HG03354 (cell line): ENCODE measurements at regions not wholly inside any gene's neighbourhood (a gene's known extent, or its start where the extent isn't known, plus 50 kb on each side); places are given as distances from the start of the nearest gene placed in this dataset.
"Not testable (repeated sequence)": the region's sequence is repeated elsewhere in the genome, so short reads cannot be mapped to it uniquely, and the experiment has no call there.

Experiments
- ATAC-seq: cut with Tn5 transposase; IDR thresholded peaks from one replicate; pipeline ENCODE4 v1.9.1; 2021; ENCODE audit warnings: mild to moderate bottlenecking; ENCODE audit not compliant: unreplicated experiment, poor library complexity, severe bottlenecking

GRCh38 chr2:230593765-230594164 lies 118.9 kb upstream of the CAB39 start:
- no peak for ATAC-seq

DNA sequence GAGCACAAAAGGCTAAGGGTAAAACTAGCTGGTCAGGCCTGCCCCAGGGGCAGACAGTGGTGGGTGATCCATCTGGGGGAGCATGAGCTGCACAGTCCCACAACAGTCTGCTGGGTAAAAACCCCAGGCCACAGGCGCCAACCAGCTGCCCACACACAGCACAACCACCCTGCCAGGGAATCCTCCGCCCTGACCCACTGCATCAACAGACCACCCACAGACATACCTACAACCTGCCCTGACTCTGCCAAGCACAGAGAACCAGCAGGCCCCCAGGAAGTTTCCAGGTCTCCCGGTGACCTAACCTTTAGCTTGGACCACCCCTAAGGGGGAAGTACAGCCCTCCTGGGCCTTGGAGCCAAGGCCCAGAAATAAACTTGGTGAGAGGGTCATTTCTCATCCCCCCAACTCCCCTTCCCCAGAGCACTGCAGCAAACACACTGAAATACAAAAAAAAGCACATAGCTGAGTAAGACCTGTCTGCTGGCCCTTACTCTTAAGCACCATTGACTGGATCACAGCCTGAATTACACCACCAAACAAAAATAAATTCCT lies 118.3 kb upstream of the CAB39 start:
- ATAC-seq = no peak

- ATAC-seq = no peak
Measured at GRCh38 chr2:230599853-230600252, 112.8 kb upstream of the CAB39 start.

DNA sequence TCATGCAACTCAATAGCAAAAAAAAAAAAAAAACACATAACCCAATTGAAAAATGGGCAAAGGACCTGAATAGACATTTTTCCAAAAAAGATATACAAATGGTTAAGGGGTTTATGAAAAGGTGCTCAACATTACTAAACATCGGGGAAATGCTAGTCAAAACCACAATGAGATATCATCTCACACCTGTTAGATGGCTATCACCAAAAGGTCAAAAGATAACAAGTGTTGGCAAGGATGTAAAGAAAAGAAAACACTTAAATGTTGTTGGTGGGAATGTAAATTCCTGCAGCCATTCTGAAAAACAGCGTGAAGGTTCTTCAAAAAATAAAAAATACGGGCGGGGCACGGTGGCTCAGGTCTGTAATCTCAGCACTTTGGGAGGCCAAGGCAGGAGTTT lies 112.4 kb upstream of the CAB39 start:
- ATAC-seq = no peak

- no peak for ATAC-seq
Measured at GRCh38 chr2:230600881-230601280, 111.8 kb upstream of the CAB39 start.

GRCh38 chr2:230601510-230601909 lies 111.1 kb upstream of the CAB39 start:
- ATAC-seq = peak; percentile 71

DNA sequence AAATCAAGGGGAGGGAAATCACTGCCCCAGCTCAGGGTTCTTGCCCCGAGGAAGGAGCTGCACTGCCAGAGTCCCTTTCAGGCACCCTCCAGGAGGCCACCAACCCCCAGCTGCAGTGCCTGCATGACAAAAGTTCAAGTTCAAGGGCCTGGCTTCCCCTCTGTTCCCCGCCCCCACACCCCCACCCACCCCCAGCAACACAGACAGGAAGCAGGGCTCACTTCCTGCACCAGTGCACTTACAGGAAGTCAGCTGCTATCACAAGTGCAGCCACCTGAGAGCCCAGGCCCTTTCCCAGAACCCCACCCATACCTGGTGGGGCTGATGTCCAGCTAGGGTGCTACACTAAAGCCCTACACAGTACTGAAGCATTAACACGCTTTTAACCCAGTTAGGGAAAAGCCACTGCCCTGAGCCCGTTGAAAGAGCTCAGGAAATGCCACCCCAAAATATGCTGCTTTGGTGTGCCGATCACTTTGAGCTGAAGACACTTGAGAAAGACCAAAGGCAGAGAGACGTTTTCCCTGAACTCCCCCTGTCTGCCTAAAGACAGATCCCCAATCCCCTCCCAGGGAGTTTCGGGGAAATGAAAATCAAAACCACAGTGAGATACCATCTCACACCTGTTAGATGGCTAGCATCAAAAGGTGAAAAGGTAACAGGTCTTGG lies 109.9 kb upstream of the CAB39 start:
- ATAC-seq = peak; percentile 71

DNA sequence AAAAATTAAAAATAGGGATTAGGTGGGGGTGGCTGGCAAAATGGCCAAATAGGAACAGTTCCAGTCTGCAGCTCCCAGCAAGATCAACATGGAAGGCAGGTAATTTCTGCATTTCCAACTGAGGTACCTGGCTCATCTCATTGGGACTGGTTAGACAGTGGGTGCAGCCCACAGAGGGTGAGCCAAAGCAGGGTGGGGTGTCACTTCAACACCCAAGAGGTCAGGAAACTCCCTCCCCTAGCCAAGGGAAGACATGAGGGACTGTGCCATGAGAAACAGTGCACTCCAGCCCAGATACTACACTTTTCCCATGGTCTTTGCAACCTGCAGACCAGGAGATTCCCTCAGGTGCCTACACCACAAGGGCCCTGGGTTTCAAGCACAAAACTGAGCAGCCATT lies 109.3 kb upstream of the CAB39 start:
- ATAC-seq = not testable (repeated sequence)

GRCh38 chr2:230604158-230604557 lies 108.5 kb upstream of the CAB39 start:
- ATAC-seq = not testable (repeated sequence)

DNA sequence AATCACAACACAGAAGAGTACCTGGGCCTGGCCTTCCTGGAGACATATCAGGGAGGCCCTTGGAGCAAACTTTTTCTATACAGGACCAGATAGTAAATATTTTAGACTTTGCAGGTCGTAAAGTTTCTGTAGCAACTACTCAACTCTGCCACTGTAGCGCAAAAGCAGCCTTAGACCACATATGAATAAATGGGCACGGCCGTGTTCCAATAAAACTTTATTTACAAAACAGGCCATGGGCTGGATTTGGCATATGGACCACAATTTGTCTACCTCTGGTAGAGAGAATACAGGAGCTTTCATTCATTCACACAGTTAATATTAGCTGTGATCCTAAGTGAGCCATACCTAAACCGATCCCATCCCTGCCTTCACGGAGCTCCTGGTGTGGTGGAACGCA lies 98.6 kb upstream of the CAB39 start:
- ATAC-seq = no peak

DNA sequence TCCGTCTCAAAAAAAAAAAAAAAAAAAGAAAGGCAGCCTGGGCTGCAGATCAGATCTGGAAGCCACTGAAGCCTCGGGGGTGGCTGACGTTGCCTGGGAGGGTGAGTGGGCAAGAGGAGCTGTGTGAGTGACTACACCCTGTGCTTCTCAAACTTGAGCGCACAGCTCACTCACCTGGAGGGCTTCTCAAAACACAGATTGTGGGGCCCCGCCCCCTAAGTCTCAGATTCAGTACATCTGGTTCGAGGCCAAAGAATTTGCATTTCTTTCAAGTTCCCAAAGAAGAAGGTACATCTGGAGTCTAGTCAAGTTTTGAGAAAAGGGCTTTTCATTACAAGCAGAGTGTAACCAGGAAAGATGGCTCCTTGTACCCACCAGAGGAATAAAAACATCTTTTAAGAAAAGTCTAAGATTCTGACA lies 97.7 kb upstream of the CAB39 start:
- peak; percentile 82 for ATAC-seq

- ATAC-seq = not testable (repeated sequence)
Measured at GRCh38 chr2:230617256-230617706, 95.4 kb upstream of the CAB39 start.

GRCh38 chr2:230619491-230619890 lies 93.2 kb upstream of the CAB39 start:
- no peak for ATAC-seq

GRCh38 chr2:230625220-230625619 lies 87.4 kb upstream of the CAB39 start:
- ATAC-seq = not testable (repeated sequence)

DNA sequence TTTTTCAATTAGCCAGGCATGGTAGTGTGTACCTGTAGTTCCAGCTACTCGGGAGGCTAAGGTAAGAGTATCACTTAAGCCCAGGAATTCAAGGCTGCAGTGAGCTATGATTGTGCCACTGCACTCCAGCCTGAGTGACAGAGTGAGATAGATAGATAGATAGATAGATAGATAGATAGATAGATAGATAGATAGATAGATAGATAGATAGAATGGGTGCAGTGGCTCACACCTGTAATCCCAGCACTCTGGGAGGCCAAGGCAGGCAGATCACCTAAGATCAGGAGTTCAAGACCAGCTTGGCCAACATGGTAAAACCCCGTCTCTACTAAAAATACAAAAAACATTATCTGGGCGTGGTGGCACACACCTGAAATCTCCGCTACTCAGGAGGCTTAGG lies 85.6 kb upstream of the CAB39 start:
- not testable (repeated sequence) for ATAC-seq

DNA sequence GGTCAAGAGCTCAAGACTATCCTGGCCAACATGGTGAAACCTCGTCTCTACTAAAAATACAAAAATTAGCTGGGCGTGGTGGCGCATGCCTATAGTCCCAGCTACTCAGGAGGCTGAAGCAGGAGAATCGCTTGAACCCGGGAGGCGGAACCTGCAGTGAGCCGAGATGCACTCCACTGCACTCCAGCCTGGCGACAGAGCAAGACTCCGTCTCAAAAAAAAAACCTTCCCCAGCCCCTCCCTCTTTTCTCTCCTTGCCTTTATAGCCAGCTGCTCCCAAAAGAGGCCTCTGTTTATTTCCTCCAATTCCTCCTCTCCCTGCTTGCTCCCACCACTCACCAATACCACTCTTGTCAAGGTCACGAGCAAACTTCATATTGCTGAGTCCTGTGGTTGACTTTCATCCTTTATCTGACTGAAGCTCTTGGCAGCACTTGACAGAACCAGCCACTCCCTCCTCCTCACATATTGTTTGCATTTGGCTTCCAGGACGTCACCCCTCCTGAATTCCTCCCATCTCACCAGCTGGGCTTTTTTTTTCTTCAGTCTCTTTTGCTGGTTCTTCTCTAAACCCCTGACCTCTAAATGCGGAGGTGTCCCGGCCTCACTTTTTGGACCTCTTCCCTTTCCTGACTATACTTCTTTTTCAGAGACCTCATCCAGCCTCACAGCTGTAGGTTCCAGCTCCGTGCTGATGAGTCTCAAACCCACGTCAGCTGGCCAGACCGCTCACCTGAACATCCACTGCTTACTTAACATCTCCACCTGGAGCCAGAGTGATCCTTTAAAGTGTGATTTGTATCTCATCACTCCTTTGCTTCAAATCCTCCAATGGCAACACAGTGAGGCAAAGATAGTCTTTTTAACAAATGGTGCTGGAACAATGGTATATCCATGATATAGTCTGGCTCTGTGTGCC lies 84.6 kb upstream of the CAB39 start:
- no peak for ATAC-seq

DNA sequence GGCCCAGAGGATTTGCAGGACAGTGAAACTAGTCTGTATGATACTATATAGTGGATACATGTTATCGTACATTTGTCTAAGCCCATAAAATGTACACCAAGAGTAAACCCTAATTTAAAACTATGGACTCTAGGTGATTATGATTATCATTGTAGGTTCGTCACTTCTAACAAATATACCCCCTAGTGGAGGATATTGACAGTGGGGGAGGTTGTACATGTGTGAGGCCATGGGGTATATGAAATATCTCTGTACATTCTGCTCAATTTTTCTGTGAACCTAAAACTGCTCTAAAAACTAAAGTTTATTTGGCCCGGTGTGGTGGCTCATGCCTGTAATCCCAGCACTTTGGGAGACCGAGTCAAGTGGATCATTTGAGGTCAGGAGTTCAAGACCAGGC lies 81.2 kb upstream of the CAB39 start:
- ATAC-seq = no peak

GRCh38 chr2:230634146-230634545 lies 78.5 kb upstream of the CAB39 start:
- no peak for ATAC-seq

- ATAC-seq = not testable (repeated sequence)
Measured at GRCh38 chr2:230634721-230635313, 77.8 kb upstream of the CAB39 start.

DNA sequence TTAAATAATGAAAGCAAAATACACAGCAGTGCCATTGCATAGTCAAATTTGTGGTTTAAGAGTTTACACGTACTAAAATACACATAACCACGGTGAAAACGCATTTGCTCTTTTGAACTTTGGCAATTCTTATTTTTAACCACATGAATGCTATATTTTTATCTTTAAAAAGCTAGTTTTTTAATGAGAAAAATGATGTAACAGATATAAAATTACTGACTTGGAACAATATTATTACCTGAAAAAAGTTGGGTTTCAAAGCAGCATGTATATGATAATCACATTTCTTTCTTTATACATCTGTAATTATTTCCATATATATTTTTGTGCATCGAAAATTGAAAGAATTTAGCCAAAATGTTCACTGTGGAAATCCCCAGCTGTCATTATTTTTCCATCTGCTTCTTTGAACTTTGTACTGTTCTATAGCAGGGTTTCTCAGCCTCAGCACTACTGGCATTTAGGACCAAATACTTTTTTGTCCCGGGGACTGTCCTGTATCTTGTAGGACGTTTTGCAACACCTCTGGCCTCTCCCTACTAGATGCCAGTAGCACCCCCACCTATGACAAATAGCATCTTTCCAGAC lies 75.9 kb upstream of the CAB39 start:
- peak; percentile 61 for ATAC-seq
